SU-DHL-6 (cell line): ENCODE measurements at regions not wholly inside any gene's neighbourhood (a gene's known extent, or its start where the extent isn't known, plus 50 kb on each side); places are given as distances from the start of the nearest gene placed in this dataset.

Source experiments
- H2AFZ ChIP-seq: fragments of 200-600 bp; sonication (generic); 2 replicates; pipeline ENCODE4 v1.6.1; 2014; ENCODE audit warnings: low read depth, mild to moderate bottlenecking, moderate library complexity, mixed read lengths, antibody characterized with exemption, low read length; ENCODE audit not compliant: severe bottlenecking
- H3F3A ChIP-seq: fragments of 200-600 bp; shearing (Covaris generic); 2 replicates; pipeline ENCODE4 v1.6.0; 2016; ENCODE audit warnings: antibody characterized with exemption, mild to moderate bottlenecking; ENCODE audit not compliant: insufficient read depth
- H3K27ac ChIP-seq: fragments of 200-600 bp; sonication (generic); 2 replicates; pipeline ENCODE4 v1.5.1; 2016; ENCODE audit warnings: low read depth, mild to moderate bottlenecking, low read length, moderate library complexity, mixed read lengths
- H3K27me3 ChIP-seq: fragments of 200-600 bp; sonication (generic), shearing (Covaris generic); 2 replicates; pipeline ENCODE4 v1.6.0; 2014; ENCODE audit warnings: mild to moderate bottlenecking, low read length
- H3K36me3 ChIP-seq: fragments of 200-600 bp; sonication (generic); 2 replicates; pipeline ENCODE4 v1.6.1; 2014; ENCODE audit warnings: mild to moderate bottlenecking, low read length, mixed read lengths
- H3K4me2 ChIP-seq: fragments of 300-600, 200-600 bp; shearing (Covaris generic), sonication (generic); 2 replicates; pipeline ENCODE4 v1.6.0; 2014; ENCODE audit warnings: low read length, low read depth, mild to moderate bottlenecking; ENCODE audit not compliant: poor library complexity, severe bottlenecking
- H3K4me3 ChIP-seq: fragments of 200-600 bp; sonication (generic); 2 replicates; pipeline ENCODE4 v1.5.1; 2014; ENCODE audit warnings: antibody characterized with exemption, low read length, mild to moderate bottlenecking, mixed read lengths; ENCODE audit not compliant: insufficient read depth, poor library complexity, severe bottlenecking
- H3K79me2 ChIP-seq: fragments of 200-600 bp; sonication (generic); 2 replicates; pipeline ENCODE4 v1.6.1; 2014; ENCODE audit warnings: mild to moderate bottlenecking, low read length, moderate library complexity; ENCODE audit not compliant: insufficient read depth
- H3K9ac ChIP-seq: fragments of 200-600 bp; sonication (generic); 2 replicates; pipeline ENCODE4 v1.7.0; 2014; ENCODE audit warnings: mild to moderate bottlenecking, low read length
- H3K9me2 ChIP-seq: fragments of 200-600 bp; sonication (generic); replicated peaks from 2 replicates; pipeline ENCODE4 v1.6.1; 2014; ENCODE audit warnings: low read length; ENCODE audit not compliant: insufficient read depth
- H3K9me3 ChIP-seq: fragments of 200-600 bp; sonication (generic); 2 replicates; pipeline ENCODE4 v1.6.1; 2014; ENCODE audit warnings: low read length, mixed read lengths; ENCODE audit not compliant: insufficient read depth
- H4K20me1 ChIP-seq: fragments of 200-600 bp; sonication (generic); 2 replicates; pipeline ENCODE4 v1.6.1; 2014; ENCODE audit warnings: low read depth, mild to moderate bottlenecking, antibody characterized with exemption, low read length, moderate library complexity, mixed read lengths
- EZH2phosphoT487 ChIP-seq: fragments of 200-600 bp; sonication (generic), shearing (Covaris generic); conservative IDR thresholded peaks from 2 replicates; pipeline ENCODE4 v1.6.1; 2018; ENCODE audit warnings: mild to moderate bottlenecking, antibody characterized with exemption, low read length, moderate library complexity, mixed read lengths
- TF ChIP-seq, protein P1 (sequence below): fragments of 200-600 bp; sonication (generic); IDR thresholded peaks from one replicate; pipeline ENCODE4 v1.5.1; 2017; ENCODE audit warnings: antibody characterized with exemption, mild to moderate bottlenecking, low read length, moderate library complexity; ENCODE audit not compliant: insufficient read depth, poor library complexity, severe bottlenecking

DNA sequence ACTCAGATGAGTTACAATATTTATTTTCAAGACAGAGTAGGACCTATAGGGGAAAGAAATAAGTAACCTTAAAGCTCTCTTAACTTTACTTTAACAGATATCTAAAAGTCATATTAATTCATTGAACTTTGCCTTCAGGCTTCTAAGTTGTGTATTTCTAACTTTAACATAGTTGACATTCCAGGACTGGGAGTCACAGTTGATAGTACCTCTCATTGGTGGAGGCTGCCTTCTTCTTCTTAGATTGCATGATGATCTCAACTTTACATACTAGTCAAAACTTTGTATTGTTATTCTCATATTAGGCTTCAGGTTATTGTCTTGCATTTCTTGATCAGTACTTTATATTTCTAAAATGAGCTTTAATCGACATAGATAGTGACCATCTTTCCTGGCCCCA, 350.1 kb upstream of the KIF2B start:
- no peaks in the 10 kb centered on the region for H3K79me2 ChIP-seq
- H3K9ac ChIP-seq = no peak overlapping the region
- no peak overlapping the region for H3K4me3 ChIP-seq
- H3K27ac ChIP-seq = no peak overlapping the region
- H3F3A ChIP-seq = no peaks in the 10 kb centered on the region
- no peaks in the 10 kb centered on the region for H3K9me3 ChIP-seq
- H3K36me3 ChIP-seq = no peaks in the 10 kb centered on the region
- no peaks in the 10 kb centered on the region for H4K20me1 ChIP-seq
- no peaks in the 10 kb centered on the region for H3K9me2 ChIP-seq
- no peaks in the 10 kb centered on the region for H3K27me3 ChIP-seq
- TF ChIP-seq EZH2phosphoT487 = no peak
- TF ChIP-seq, protein P1, sequence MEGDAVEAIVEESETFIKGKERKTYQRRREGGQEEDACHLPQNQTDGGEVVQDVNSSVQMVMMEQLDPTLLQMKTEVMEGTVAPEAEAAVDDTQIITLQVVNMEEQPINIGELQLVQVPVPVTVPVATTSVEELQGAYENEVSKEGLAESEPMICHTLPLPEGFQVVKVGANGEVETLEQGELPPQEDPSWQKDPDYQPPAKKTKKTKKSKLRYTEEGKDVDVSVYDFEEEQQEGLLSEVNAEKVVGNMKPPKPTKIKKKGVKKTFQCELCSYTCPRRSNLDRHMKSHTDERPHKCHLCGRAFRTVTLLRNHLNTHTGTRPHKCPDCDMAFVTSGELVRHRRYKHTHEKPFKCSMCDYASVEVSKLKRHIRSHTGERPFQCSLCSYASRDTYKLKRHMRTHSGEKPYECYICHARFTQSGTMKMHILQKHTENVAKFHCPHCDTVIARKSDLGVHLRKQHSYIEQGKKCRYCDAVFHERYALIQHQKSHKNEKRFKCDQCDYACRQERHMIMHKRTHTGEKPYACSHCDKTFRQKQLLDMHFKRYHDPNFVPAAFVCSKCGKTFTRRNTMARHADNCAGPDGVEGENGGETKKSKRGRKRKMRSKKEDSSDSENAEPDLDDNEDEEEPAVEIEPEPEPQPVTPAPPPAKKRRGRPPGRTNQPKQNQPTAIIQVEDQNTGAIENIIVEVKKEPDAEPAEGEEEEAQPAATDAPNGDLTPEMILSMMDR = no peak
- H2AFZ ChIP-seq = no peak overlapping the region
- H3K4me2 ChIP-seq = no peak overlapping the region

GRCh38 chr17:53471514-53471913, 351.2 kb upstream of the KIF2B start:
- Histone ChIP-seq H4K20me1 (no peaks in the 10 kb centered on the region), H3K36me3 (no peaks in the 10 kb centered on the region), H3K79me2 (no peaks in the 10 kb centered on the region), H3K9me3 (no peaks in the 10 kb centered on the region), H2AFZ (no peak overlapping the region), H3K27ac (no peak overlapping the region), H3K4me3 (no peak overlapping the region), H3K9ac (no peak overlapping the region), H3K9me2 (no peaks in the 10 kb centered on the region), H3K27me3 (no peaks in the 10 kb centered on the region), H3K4me2 (no peak overlapping the region), H3F3A (no peaks in the 10 kb centered on the region)
- no peak for TF ChIP-seq EZH2phosphoT487
- TF ChIP-seq, protein P1 = no peak

DNA sequence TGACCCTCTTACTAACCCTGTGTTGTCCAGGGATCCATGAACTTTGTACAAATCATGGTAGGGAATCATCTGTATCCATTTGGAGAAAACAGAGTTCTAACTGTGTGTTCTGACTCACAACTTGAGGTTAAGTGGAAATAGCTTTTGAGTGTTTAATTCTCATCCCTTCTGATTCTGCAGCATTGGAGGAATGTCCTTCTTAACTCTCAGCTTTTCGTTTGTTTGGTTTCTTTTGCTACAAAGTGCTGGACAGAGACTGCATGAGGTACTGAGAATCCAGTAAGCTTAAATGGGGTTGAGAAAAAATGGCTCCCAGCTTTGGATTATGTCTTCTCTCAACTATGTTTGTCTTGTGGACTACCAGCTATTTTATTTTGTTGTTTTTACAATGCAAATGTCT, 352.1 kb upstream of the KIF2B start:
- H3K27me3 ChIP-seq = no peaks in the 10 kb centered on the region
- no peak overlapping the region for H3K27ac ChIP-seq
- no peaks in the 10 kb centered on the region for H3K9me2 ChIP-seq
- no peaks in the 10 kb centered on the region for H3K36me3 ChIP-seq
- H2AFZ ChIP-seq = no peak overlapping the region
- H3F3A ChIP-seq = no peaks in the 10 kb centered on the region
- H3K9ac ChIP-seq = no peak overlapping the region
- H3K4me3 ChIP-seq = no peak overlapping the region
- no peaks in the 10 kb centered on the region for H4K20me1 ChIP-seq
- H3K9me3 ChIP-seq = no peaks in the 10 kb centered on the region
- H3K4me2 ChIP-seq = no peak overlapping the region
- TF ChIP-seq, protein P1 = no peak
- TF ChIP-seq EZH2phosphoT487 = no peak
- no peaks in the 10 kb centered on the region for H3K79me2 ChIP-seq
